G401 (cell line): ENCODE measurements at regions not wholly inside any gene's neighbourhood (a gene's known extent, or its start where the extent isn't known, plus 50 kb on each side); places are given as distances from the start of the nearest gene placed in this dataset.
"Not testable (repeated sequence)": the region's sequence is repeated elsewhere in the genome, so short reads cannot be mapped to it uniquely, and the experiment has no call there.

Experiments used
- DNase-seq: peaks from one replicate; pipeline ENCODE4 v3.0.0-alpha.2; 2015; ENCODE audit warnings: low spot score
- in situ Hi-C: cut with HindIII; loops from 2 replicates; pipeline ENCODE4 v1.10.0; 2016; ENCODE audit warnings: low sequenced_read_pairs, mixed read lengths

DNA sequence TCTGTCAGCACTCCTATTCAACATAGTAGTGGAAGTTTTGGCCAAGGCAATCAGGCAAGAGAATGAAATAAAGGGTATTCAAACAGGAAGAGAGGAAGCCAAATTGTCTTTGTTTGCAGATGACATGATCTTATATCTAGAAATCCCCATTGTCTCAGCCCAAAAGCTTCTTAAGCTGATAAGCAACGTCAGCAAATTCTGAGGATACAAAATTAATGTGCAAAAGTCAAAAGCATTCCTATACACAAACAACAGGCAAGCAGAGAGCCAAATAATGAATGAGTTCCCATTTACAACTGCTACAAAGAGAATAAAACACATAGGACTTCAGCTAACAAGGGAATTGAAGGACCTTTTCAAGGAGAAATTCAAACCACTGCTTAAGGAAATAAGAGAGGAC is 280.4 kb upstream of the LUZP2 start:
- in situ Hi-C loops: no loop called here
- no peak for DNase-seq

DNA sequence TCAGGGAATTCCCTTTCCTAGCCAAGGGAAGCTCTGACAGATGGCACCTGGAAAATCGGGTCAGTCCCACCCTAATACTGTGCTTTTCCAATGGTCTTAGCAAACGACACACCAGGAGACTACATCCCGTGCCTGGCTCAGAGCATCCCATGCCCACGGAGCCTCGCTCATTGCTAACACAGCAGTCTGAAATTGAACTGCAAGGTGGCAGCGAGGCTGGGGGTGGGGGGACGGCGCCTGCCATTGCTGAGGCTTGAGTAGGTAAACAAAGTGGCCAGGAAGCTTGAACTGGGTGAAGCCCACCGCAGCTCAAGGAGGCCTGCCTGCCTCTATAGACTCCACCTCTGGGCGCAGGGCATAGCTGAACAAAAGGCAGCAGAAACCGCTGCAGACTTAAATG is 279.5 kb upstream of the LUZP2 start:
- DNase-seq, in situ Hi-C loops: not testable (repeated sequence)

DNA sequence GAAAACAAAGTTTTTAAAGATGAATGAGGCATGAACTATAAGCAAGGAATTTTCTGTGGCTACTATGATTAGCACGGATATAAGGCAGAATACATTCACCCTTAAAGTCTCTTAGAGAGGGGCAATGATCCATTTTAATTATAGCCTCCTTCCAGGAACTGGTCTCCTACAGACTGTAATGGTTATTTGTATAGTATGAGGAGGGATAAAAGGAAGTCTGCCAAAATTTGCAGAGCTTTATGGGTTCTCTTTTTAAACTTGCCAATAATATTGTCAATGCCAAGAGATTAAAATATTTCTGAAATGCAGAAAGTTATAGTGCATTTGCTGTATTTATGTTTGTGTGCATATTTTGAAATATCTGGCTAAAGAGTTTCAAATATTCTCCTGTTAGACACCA is 271.4 kb upstream of the LUZP2 start:
- in situ Hi-C loops: no loop called here
- no peak for DNase-seq

DNA sequence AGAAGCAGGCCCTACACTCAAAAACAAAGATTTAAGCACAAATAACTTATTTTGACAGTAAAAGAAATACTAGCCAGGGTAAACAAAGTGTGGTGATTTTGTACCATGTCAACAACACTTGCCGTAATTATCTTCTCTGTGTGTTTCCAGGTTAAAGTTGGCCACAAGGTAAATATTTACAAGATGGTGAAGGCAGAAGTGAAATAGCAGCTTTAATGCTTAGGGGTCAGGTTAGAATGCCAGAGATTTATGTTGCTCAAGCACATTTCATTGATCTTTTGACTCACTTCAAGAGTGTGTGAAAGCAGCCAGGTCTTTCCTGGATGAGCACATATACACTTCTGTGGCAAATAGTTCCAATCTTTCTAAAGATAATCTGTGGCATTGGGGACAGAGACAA is 270.2 kb upstream of the LUZP2 start:
- in situ Hi-C loops: no loop called here
- DNase-seq: no peak

DNA sequence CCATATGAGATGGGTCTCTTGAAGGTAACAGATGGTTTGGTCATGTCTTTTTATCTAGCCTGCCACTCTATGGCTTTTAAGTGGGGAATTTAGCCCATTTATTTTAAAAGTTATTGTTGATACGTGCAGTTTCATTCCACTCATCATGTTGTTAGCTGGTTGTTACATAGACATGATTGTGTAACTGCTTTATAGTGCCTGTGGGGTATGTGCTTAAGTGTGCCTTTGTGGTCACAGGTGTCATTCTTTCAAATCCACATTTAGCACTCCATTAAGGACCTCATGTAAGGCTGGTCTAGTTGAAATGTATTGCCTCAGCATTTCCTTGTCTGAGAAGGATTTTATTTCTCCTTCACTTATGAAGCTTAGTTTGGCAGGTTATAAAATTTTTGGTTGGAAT is 263.8 kb upstream of the LUZP2 start:
- in situ Hi-C loops: no loop called here

DNA sequence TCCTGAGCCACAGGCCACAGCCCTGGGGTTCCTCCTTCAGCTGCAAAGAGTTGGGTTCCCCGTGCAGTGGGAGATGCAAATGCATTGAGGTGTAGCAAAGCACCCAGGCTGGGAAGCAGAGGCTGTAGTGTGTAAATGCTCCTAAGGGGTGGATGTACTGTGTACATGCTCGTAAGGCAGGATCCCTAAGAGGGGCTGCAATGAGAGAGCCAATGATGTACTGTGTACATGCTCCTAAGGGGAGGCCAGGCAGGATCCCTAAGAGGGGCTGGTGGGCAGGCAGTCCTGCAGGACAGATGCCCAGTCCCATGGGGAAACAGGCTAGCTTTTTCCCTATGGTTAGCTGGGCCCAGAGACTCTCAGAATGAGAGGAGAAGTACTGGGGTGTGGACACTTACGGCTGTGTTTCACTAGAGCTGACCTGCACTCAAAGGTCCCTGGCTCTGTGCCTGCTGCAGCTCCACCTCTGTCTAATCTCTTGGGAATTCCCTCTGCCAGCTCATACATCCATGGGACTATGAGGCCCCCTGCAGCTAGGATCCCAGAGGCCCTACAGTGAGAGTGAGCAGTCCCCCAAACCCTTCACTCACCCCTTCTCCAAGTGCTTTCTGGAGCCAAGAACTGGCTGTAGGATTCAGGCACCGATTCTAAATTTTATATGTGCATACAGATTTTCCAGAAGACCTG is 261.9 kb upstream of the LUZP2 start:
- in situ Hi-C loops: no loop called here
- DNase-seq: no peak

More for the DNA sequence above, 263.8 kb upstream of the LUZP2 start:
- no peak for DNase-seq

DNA sequence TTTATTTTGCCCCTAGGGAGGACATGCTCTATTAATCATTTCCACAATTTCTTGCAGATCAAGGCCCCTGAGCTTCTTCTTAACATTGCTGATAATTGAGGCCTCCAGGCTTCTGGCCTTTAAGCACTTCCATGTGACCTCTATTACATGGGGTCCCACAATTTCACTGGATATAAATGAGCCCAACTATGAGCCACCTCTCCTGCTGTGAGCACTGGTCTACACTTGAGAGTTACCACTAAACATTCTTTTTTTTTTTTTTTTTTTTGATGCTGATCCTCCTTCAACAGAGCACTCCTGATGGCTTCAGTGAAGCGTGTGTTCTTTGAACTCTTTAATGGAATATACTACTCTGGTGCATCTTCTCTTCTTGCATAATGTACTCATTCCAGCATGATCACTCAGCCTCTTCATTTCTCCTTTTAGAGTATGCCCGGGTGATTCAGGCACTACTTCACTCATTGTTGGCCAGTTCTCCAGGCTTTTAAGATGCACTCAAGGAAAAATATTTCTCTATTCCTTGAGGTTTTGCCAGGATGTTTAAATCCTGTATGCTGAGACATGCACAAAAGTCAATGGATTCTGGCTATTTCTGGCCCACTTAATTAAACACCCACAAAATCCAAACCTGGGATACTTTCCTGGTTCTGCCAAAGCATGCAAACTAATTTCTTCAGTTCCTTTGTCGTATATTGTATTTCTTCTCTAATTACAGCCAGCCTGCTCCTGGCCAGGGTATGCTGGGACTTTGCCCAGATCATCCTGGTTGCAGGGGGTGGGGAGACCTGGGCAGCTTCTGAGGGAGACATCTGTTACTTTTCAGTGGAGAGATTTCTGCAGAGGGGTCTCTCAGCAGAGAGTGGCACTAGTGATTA is 257.8 kb upstream of the LUZP2 start:
- DNase-seq: no peak
- in situ Hi-C loops: no loop called here

DNA sequence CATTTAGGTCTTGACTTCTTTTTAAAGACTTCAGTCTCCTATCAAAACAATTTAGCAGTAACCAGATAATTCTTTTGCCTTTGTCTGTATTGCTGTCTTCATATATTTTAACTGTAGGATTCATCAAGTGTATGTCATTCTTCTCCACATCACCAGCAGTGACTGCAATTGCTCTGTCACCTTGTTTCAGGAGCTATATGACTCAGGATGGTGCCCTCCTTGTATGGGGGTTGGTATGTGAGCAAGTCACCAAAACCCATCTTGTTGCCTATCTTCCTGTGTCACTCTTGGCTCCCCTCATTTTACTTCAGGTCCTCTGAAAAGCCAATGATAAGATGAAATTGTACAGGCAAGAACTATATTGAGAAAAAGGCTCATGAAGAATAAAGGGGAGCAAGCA is 256.9 kb upstream of the LUZP2 start:
- no peak for DNase-seq
- in situ Hi-C loops: no loop called here

DNA sequence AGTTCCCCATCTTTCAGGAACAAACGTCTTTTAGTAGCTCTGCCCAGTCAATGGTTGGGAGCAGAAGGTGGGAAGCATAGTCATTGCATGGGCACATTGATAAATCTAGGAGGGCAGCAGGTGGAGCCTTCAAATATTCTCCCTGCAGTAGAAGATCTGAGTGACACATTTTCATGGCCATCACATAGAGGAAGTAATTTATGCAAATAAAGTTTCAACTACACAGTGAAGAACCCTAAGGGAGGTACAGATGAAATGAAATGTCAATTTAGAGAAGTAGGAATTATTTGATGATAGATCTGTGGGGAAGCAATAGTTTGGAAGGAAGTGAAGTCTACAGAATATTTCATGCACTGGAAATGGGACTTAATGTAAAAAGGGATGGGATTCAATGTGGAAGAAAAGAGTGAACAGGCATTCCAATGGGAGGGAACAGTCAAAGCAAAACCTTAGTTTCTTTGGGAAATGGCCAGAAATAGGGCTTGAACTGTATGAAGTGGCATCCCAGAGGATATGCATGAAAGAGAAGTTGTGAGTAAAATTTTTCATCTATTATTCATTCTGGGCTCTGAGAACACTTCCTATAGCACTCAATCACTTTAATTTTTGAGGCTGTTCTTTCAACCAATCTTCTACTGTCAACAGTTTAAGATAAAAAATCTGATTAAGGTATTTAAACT is 256.2 kb upstream of the LUZP2 start:
- in situ Hi-C loops: no loop called here
- DNase-seq: no peak

DNA sequence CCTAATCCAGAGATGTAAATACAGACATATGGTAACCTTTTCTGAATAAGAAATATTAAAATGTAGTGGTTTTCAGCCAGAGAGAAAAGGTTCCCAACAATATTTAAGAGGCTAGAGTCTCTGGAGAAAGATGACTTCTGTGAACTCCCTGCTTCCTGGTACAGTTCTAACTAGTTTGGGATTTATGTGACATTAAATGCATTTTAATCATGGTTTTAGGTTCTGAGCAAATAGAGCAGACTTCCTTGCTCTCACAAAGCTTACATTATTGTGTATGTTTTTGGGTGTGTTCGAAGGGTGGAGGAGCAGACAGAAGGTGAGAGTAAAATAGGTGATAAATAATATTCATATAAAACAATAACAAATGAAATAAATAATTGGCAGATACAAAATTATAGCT is 250.1 kb upstream of the LUZP2 start:
- no peak for DNase-seq
- in situ Hi-C loops: no loop called here

DNA sequence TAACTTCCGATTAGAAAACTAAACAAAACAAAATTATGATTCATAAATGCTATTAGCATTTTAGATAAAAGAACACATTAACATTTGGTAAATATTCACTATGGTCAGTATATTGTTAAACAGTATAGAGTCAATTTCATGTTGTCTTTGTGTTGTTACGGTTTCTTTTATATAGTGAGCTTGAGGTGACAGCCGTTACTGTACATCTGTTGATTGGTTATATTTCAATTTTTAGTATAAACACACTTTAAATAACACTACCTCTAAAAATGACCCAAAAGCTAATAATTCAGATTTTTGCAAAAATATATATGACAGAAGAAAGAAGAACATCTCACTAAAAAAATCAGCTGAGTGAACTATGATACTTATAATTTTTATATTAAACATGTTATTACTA is 249.0 kb upstream of the LUZP2 start:
- in situ Hi-C loops: no loop called here
- no peak for DNase-seq

DNA sequence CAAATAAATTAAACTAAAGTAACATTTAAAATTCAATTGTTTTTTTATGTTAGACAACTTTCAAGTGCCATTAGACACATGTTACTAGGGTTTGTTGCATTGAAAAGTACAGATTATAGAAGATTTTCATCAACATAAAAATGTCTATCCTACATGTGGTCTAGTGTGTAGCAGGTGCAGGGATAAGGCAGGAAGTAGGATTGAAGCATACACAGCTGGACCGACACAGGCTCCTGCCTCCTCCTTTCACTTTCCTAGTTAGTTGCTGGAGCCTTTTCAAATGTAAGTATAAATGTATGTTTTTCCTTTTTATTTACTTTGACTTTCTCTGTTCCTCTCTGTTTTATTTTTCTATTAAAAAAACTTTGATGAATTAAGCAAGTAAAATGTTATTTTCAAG is 246.9 kb upstream of the LUZP2 start:
- no peak for DNase-seq
- in situ Hi-C loops: no loop called here

DNA sequence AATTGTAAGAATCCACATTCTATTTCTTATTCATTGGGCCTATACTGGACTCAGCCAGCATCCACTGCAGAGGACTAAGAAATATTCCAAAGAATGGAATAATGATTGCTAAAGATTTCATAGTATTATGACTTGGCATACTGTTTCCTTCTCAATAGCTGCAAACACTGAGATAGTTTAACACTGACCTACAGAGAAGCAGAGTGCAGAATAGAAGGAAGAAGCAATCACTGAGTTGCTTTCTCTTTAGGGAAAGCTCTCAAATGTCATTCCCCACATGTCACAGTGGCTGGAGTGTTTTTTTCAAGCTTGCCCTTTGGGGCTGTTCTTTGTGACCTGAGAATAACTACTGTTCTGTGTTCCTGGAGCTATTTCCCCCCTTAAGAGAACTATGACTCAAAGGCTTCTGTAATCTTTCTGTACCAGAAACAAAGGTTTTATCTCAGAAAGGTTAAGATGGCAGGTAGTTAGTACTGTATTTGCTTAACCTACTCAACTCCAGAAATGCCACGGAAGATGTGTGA is 243.6 kb upstream of the LUZP2 start:
- in situ Hi-C loops: no loop called here
- DNase-seq: no peak

DNA sequence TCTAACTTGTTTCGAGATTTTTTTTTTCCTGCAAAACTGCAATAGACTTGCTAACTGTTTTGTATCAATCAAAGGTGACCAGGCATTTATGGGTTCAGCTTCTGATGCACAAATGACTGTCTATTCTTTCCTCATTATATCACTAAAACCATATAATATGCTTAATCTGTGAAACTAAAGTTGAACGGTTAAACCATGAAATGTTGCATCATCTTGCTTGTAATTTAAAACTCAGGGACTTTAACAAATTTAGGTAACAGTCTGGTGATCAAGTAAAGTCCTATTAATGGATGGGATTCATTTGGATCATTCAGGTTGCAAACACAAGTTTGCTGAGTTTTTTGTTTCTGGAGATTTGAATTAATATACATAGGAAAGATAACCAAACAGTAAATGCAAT is 232.0 kb upstream of the LUZP2 start:
- in situ Hi-C loops: no loop called here
- DNase-seq: no peak

DNA sequence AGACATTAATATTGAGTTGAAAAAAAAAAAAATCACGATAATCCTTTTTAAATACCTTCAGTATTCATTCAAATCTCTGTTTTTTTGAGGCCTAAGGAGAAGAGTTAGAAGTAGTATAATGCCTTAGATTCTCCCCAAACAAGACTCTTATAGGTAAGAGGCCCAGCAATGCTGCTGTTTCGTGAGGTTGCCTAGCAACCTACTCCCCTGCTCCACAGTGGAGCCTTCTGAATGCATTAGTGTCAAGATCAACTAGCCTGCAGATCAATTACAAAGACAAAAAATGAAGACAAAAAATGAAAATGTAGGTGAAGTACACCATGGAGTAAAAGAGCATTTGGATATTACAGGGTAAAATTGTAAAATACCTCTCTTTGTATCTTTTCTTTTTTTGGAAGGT is 229.8 kb upstream of the LUZP2 start:
- no peak for DNase-seq
- in situ Hi-C loops: no loop called here

DNA sequence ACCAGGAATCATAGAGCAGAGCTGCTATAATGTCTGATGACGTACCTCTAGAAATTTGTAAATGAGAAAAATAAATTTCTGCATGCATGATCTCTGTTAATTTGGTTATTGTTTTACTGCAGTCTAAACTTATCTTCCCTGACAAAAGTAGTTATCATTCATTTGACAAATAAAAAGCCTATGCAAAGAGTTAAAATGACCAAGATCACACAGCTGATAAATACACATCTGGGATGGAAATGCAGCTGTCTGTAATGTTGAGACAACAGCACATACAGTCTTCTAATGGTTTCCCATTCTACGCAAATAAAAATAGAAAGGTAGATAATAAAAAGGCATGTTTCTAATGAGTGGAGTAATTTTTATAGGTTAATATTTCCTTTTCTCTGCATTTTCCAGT is 225.1 kb upstream of the LUZP2 start:
- in situ Hi-C loops: no loop called here
- DNase-seq: no peak

DNA sequence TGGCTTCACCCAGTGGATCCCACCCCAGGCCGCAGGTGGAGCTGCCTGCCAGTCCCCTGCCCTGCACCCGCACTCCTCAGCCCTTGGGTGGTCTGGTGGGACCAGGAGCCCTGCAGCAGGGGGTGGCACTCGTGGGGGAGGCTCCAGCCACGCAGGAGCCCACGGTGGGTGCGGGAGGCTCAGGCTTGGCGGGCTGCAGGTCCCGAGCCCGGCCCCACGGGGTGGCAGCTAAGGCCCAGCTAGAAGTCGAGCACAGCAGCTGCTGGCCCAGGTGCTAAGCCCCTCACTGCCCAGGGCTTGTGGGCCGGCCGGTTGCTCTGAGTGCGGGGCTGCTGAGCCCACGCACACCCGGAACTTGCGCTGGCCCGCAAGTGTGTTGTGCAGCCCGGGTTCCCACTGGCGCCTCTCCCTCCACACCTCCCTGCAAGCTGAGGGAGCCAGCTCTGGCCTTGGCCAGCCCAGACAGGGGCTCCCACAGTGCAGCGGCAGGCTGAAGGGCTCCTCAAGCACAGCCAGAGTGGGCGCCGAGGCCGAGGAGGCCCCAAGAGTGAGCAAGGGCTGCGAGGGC is 222.6 kb upstream of the LUZP2 start:
- in situ Hi-C loops: not testable (repeated sequence)

DNA sequence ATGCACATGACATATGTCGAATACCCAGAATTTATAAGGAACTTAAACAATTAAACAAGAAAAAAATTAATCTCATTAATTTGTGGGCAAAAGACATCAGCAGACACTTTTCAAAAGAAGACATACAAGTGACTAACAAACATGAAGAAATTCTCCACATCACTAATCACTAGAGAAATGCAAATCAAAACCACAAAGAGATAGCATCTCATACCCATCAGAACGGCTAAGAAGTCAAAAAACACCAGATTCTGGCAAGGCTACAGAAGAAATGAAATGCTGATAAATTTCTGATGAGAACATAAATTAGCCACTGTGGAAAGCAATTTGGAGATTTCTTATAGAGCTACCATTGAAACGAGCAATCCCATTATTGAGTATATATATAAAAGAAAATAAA is 210.6 kb upstream of the LUZP2 start:
- in situ Hi-C loops: no loop called here

More for the DNA sequence above, 222.6 kb upstream of the LUZP2 start:
- DNase-seq: not testable (repeated sequence)

DNA sequence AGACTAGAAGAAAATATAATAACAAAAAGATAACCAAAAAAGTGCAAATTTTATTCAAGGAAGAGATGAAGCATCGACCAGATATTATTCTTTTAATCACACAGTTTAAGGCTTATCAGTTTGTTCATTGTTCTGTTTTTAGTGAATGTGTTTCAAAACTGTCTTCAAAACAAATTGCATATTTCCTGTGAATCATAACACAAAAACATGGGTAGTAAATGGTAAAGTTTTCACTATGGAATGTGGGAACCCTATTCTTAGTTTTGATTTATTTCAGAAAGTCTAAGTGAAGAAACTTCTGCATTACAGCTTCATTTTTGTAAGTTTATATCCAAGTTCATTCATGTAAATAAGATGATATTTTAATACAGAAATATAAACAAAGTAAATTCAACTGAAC is 207.6 kb upstream of the LUZP2 start:
- DNase-seq: no peak
- in situ Hi-C loops: no loop called here

More for the DNA sequence above, 210.6 kb upstream of the LUZP2 start:
- no peak for DNase-seq

DNA sequence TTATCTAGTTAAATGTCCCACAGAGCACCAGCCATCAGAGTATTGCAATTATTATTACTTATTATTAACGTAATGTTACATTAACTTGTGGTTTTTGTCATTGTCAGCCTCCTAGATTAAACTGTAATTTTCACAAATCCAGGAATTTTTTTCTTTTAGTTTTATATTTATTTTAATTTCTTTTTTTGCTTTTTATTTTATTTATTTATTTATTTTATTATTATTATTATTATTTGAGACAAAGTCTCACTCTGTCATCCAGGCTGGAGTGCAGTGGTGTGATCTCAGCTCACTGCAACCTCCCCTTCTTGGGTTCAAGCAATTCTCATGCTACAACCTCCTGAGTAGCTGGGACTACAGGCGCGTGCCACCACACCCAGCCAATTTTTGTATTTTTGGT is 202.9 kb upstream of the LUZP2 start:
- in situ Hi-C loops: no loop called here
- DNase-seq: no peak
